ENCODE measurements at regions not wholly inside any gene's neighbourhood (a gene's known extent, or its start where the extent isn't known, plus 50 kb on each side); places are given as distances from the start of the nearest gene placed in this dataset.

DNA sequence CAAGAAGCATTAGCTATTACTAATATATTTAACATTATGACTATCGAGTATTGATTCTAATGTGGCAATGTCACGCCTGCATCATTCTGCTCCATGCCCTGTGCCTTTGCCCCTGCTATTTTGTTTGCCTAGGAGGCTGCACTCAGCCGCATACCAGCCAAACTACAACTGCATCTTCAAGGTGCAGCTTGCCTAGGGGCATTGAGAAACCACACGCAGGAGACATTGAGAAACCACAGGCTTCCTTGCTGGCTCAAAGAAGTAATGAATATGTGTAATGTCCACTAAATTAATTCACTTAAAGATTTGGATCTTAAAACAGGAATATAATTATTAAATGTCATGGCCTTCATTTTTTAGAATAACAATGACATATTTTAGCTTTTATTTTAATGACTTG lies 683.6 kb upstream of the TENM3 start:
- H3K27me3 ChIP-seq (ENCODE audit: insufficient read depth, low read length, poor library complexity): no peaks in the 10 kb centered on the region
- ATAC-seq (ENCODE audit: insufficient read depth, low read depth): no peak
- no peaks in the 10 kb centered on the region for H3K79me2 ChIP-seq (ENCODE audit: insufficient read depth, low read length)

DNA sequence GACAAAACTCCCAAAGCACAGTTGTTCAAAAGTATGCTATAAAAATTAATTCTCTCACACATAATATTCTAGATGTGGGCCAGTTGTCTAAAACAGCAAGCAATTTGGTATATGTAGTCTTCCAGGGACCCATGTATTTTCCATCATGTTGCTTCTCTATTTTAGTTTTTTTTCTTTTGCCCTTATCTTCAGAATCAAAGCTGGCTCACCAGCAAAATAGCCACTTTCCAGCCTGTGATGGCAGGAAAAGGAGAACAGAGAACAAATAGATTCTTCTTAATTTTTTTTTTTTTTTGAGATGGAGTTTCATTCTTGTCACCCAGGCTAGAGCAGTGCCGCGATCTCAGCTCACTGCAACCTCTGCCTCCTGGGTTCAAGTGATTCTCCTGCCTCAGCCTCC lies 680.8 kb upstream of the TENM3 start:
- Histone ChIP-seq H3K79me2 (ENCODE audit: insufficient read depth, low read length) (no peaks in the 10 kb centered on the region), H3K9me3 (ENCODE audit: insufficient read depth, low read length, severe bottlenecking) (no peaks in the 10 kb centered on the region), H3K4me2 (ENCODE audit: insufficient read depth, low read length) (no peak overlapping the region), H3K27ac (ENCODE audit: low read length) (no peak overlapping the region), H4K20me1 (ENCODE audit: insufficient read depth, low read length) (no peaks in the 10 kb centered on the region), H3K27me3 (ENCODE audit: insufficient read depth, low read length, poor library complexity) (no peaks in the 10 kb centered on the region), H3K9ac (ENCODE audit: low read depth, low read length) (no peak overlapping the region), H3K4me1 (ENCODE audit: insufficient read depth, low read length) (no peaks in the 10 kb centered on the region), H3K36me3 (ENCODE audit: insufficient read depth, low read length) (no peaks in the 10 kb centered on the region), H2AFZ (ENCODE audit: low read depth, low read length) (no peak overlapping the region), H3K4me3 (ENCODE audit: low read depth in 1 of 2, low read length in 2 of 2) (no peak overlapping the region)
- DNase-seq (no peak), ATAC-seq (ENCODE audit: insufficient read depth, low read depth) (no peak)
- TF ChIP-seq, protein P1, sequence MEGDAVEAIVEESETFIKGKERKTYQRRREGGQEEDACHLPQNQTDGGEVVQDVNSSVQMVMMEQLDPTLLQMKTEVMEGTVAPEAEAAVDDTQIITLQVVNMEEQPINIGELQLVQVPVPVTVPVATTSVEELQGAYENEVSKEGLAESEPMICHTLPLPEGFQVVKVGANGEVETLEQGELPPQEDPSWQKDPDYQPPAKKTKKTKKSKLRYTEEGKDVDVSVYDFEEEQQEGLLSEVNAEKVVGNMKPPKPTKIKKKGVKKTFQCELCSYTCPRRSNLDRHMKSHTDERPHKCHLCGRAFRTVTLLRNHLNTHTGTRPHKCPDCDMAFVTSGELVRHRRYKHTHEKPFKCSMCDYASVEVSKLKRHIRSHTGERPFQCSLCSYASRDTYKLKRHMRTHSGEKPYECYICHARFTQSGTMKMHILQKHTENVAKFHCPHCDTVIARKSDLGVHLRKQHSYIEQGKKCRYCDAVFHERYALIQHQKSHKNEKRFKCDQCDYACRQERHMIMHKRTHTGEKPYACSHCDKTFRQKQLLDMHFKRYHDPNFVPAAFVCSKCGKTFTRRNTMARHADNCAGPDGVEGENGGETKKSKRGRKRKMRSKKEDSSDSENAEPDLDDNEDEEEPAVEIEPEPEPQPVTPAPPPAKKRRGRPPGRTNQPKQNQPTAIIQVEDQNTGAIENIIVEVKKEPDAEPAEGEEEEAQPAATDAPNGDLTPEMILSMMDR (IDR thresholded peaks at IDR 0.05; ENCODE audit: borderline replicate concordance, extremely low read depth, low read length, poor library complexity, severe bottlenecking): no peak
- TF ChIP-seq EZH2 (IDR thresholded peaks at IDR 0.05; ENCODE audit: borderline replicate concordance, low read depth, low read length, severe bottlenecking): no peak

More for the DNA sequence above, 683.6 kb upstream of the TENM3 start:
- H3K4me1 ChIP-seq (ENCODE audit: insufficient read depth, low read length): no peaks in the 10 kb centered on the region
- no peaks in the 10 kb centered on the region for H4K20me1 ChIP-seq (ENCODE audit: insufficient read depth, low read length)
- H2AFZ ChIP-seq (ENCODE audit: low read depth, low read length): no peak overlapping the region
- H3K9ac ChIP-seq (ENCODE audit: low read depth, low read length): no peak overlapping the region
- no peaks in the 10 kb centered on the region for H3K9me3 ChIP-seq (ENCODE audit: insufficient read depth, low read length, severe bottlenecking)
- DNase-seq: no peak
- TF ChIP-seq, protein P1 (IDR thresholded peaks at IDR 0.05; ENCODE audit: borderline replicate concordance, extremely low read depth, low read length, poor library complexity, severe bottlenecking): no peak
- no peak for TF ChIP-seq EZH2 (IDR thresholded peaks at IDR 0.05; ENCODE audit: borderline replicate concordance, low read depth, low read length, severe bottlenecking)
- no peak overlapping the region for H3K4me3 ChIP-seq (ENCODE audit: low read depth in 1 of 2, low read length in 2 of 2)
- H3K27ac ChIP-seq (ENCODE audit: low read length): no peak overlapping the region
- H3K4me2 ChIP-seq (ENCODE audit: insufficient read depth, low read length): no peak overlapping the region
- no peaks in the 10 kb centered on the region for H3K36me3 ChIP-seq (ENCODE audit: insufficient read depth, low read length)

DNA sequence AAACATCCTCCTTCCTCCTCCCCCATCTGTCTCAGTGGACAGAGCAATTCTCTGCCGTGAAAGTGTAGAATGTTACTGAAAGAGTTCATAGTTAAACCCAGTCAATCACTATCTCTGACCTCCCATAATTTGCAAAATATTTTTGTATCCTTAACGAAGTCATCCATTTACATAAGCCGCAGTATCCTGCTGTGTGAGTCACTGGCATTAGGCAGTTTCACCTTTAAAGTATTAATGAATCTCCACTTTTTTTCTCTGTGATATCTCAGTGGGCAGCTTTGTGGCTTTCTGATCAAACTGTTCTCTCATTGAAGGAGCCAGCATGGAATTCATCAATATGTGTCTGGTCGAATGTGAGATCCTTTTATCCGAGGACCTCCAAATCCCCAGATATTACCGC lies 678.6 kb upstream of the TENM3 start:
- Histone ChIP-seq H3K4me1 (ENCODE audit: insufficient read depth, low read length) (no peaks in the 10 kb centered on the region), H3K4me3 (ENCODE audit: low read depth in 1 of 2, low read length in 2 of 2) (no peak overlapping the region), H3K36me3 (ENCODE audit: insufficient read depth, low read length) (no peaks in the 10 kb centered on the region), H2AFZ (ENCODE audit: low read depth, low read length) (no peak overlapping the region), H3K9ac (ENCODE audit: low read depth, low read length) (no peak overlapping the region), H3K27me3 (ENCODE audit: insufficient read depth, low read length, poor library complexity) (no peaks in the 10 kb centered on the region), H3K27ac (ENCODE audit: low read length) (no peak overlapping the region), H4K20me1 (ENCODE audit: insufficient read depth, low read length) (no peaks in the 10 kb centered on the region), H3K79me2 (ENCODE audit: insufficient read depth, low read length) (no peaks in the 10 kb centered on the region), H3K4me2 (ENCODE audit: insufficient read depth, low read length) (no peak overlapping the region), H3K9me3 (ENCODE audit: insufficient read depth, low read length, severe bottlenecking) (no peaks in the 10 kb centered on the region)
- DNase-seq: no peak
- TF ChIP-seq EZH2 (IDR thresholded peaks at IDR 0.05; ENCODE audit: borderline replicate concordance, low read depth, low read length, severe bottlenecking): no peak
- TF ChIP-seq, protein P1 (IDR thresholded peaks at IDR 0.05; ENCODE audit: borderline replicate concordance, extremely low read depth, low read length, poor library complexity, severe bottlenecking): no peak
- ATAC-seq (ENCODE audit: insufficient read depth, low read depth): no peak

DNA sequence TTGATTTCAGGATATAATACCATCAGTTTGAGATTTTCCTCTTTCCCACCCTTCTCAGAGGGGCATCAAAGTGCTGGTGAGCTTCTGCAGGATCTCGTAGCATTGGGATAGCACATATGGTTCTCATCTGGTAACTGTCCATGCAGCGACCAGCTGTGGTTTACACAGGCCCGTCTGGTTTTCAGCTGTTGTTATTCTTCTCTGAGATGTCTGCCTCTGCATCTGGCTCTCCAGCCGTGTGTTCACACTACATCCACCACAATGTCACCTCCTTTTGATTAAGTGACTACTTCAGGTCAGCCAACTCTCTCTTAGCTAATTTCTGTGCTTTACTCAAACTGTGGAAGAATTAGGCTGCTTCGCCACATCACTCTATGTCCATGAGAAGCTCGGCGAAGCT lies 676.7 kb upstream of the TENM3 start:
- no peak for TF ChIP-seq EZH2 (IDR thresholded peaks at IDR 0.05; ENCODE audit: borderline replicate concordance, low read depth, low read length, severe bottlenecking)
- TF ChIP-seq, protein P1 (IDR thresholded peaks at IDR 0.05; ENCODE audit: borderline replicate concordance, extremely low read depth, low read length, poor library complexity, severe bottlenecking): no peak
- H3K27ac ChIP-seq (ENCODE audit: low read length): no peak overlapping the region
- no peak overlapping the region for H3K9ac ChIP-seq (ENCODE audit: low read depth, low read length)
- H4K20me1 ChIP-seq (ENCODE audit: insufficient read depth, low read length): no peaks in the 10 kb centered on the region
- no peaks in the 10 kb centered on the region for H3K79me2 ChIP-seq (ENCODE audit: insufficient read depth, low read length)
- no peaks in the 10 kb centered on the region for H3K27me3 ChIP-seq (ENCODE audit: insufficient read depth, low read length, poor library complexity)
- H3K36me3 ChIP-seq (ENCODE audit: insufficient read depth, low read length): no peaks in the 10 kb centered on the region
- DNase-seq (no peak), ATAC-seq (ENCODE audit: insufficient read depth, low read depth) (no peak)
- H3K9me3 ChIP-seq (ENCODE audit: insufficient read depth, low read length, severe bottlenecking): no peaks in the 10 kb centered on the region
- H2AFZ ChIP-seq (ENCODE audit: low read depth, low read length): no peak overlapping the region
- no peaks in the 10 kb centered on the region for H3K4me1 ChIP-seq (ENCODE audit: insufficient read depth, low read length)
- no peak overlapping the region for H3K4me3 ChIP-seq (ENCODE audit: low read depth in 1 of 2, low read length in 2 of 2)
- H3K4me2 ChIP-seq (ENCODE audit: insufficient read depth, low read length): no peak overlapping the region
